Stimulated activated memory B cell treated with anti-CD40 and anti-IgM and Interleukin-4, amounts not matched to agents 10 μg/mL and 1 μg/mL and 100 μg/mL, for 72 hours (primary cell): ENCODE measurements at regions not wholly inside any gene's neighbourhood (a gene's known extent, or its start where the extent isn't known, plus 50 kb on each side); places are given as distances from the start of the nearest gene placed in this dataset.
A peak's percentile ranks its signal among the peaks of the same experiment; 100 is the strongest.
"Not testable (repeated sequence)": the region's sequence is repeated elsewhere in the genome, so short reads cannot be mapped to it uniquely, and the experiment has no call there.

Experiments used
- ATAC-seq: fragments of 150-1000 bp; cut with Tn5 transposase; 2 replicates; pipeline ENCODE4 v1.10.0; 2021
- H3K27ac Mint-ChIP-seq: one replicate; pipeline ENCODE4 v1.8.0; 2022; ENCODE audit warnings: mild to moderate bottlenecking, mixed read lengths
- H3K27me3 Mint-ChIP-seq: one replicate; pipeline ENCODE4 v1.8.0; 2022; ENCODE audit warnings: mixed read lengths
- H3K36me3 Mint-ChIP-seq: one replicate; pipeline ENCODE4 v1.8.0; 2022; ENCODE audit warnings: mixed read lengths
- H3K4me1 Mint-ChIP-seq: one replicate; pipeline ENCODE4 v1.8.0; 2022; ENCODE audit warnings: mixed read lengths
- H3K4me3 Mint-ChIP-seq: one replicate; pipeline ENCODE4 v1.8.0; 2022; ENCODE audit warnings: mild to moderate bottlenecking, moderate library complexity, mixed read lengths
- H3K9me3 Mint-ChIP-seq: one replicate; pipeline ENCODE4 v1.8.0; 2022; ENCODE audit warnings: mixed read lengths

- H3K4me1 Mint-ChIP-seq = peaks cover 20% of the 10 kb centered on the region
- H3K27ac Mint-ChIP-seq = no peak overlapping the region
- no peaks in the 10 kb centered on the region for H3K9me3 Mint-ChIP-seq
- H3K27me3 Mint-ChIP-seq = no peaks in the 10 kb centered on the region
- peaks cover 40% of the 10 kb centered on the region for H3K36me3 Mint-ChIP-seq
- no peak overlapping the region for H3K4me3 Mint-ChIP-seq
- ATAC-seq = no peak
Observed at GRCh38 chr5:18736051-18736398, 1101.8 kb downstream of the TAF11L14 start.

GRCh38 chr5:18736736-18737135, 1102.5 kb downstream of the TAF11L14 start:
- ATAC-seq, H3K4me3 Mint-ChIP-seq, H3K27me3 Mint-ChIP-seq, H3K9me3 Mint-ChIP-seq: not testable (repeated sequence)
- Mint-ChIP-seq H3K36me3 (peaks cover 36% of the 10 kb centered on the region), H3K27ac (peak overlapping the region; percentile 46), H3K4me1 (peaks cover 27% of the 10 kb centered on the region)

GRCh38 chr5:18740301-18740700, 1106.0 kb downstream of the TAF11L14 start:
- H3K4me1 Mint-ChIP-seq = peaks cover 60% of the 10 kb centered on the region
- no peaks in the 10 kb centered on the region for H3K9me3 Mint-ChIP-seq
- no peak for ATAC-seq
- peak overlapping the region; percentile 28 for H3K4me3 Mint-ChIP-seq
- no peaks in the 10 kb centered on the region for H3K27me3 Mint-ChIP-seq
- H3K27ac Mint-ChIP-seq = no peak overlapping the region
- peaks cover 24% of the 10 kb centered on the region for H3K36me3 Mint-ChIP-seq

- no peak for ATAC-seq
- Mint-ChIP-seq H3K4me3 (no peak overlapping the region), H3K27ac (peak overlapping the region; percentile 26), H3K4me1 (peaks cover 74% of the 10 kb centered on the region), H3K36me3 (peaks cover 14% of the 10 kb centered on the region), H3K27me3 (no peaks in the 10 kb centered on the region), H3K9me3 (no peaks in the 10 kb centered on the region)
Observed at GRCh38 chr5:18742830-18743229, 1108.6 kb downstream of the TAF11L14 start.

GRCh38 chr5:18744441-18744840, 1110.2 kb downstream of the TAF11L14 start:
- peaks cover 65% of the 10 kb centered on the region for H3K4me1 Mint-ChIP-seq
- H3K27ac Mint-ChIP-seq = peak overlapping the region; percentile 98
- peaks cover 6% of the 10 kb centered on the region for H3K36me3 Mint-ChIP-seq
- no peaks in the 10 kb centered on the region for H3K27me3 Mint-ChIP-seq
- H3K4me3 Mint-ChIP-seq = peak overlapping the region; percentile 90
- no peak for ATAC-seq
- no peaks in the 10 kb centered on the region for H3K9me3 Mint-ChIP-seq

GRCh38 chr5:18745042-18745987, 1111.1 kb downstream of the TAF11L14 start:
- Mint-ChIP-seq H3K36me3 (peaks cover 6% of the 10 kb centered on the region), H3K27ac (peak overlapping the region; percentile 98), H3K27me3 (no peaks in the 10 kb centered on the region), H3K4me1 (peaks cover 68% of the 10 kb centered on the region), H3K9me3 (no peaks in the 10 kb centered on the region), H3K4me3 (peak overlapping the region; percentile 90)
- peak; percentile 62 for ATAC-seq

- Mint-ChIP-seq H3K27ac (peak overlapping the region; percentile 98), H3K4me1 (peaks cover 61% of the 10 kb centered on the region), H3K36me3 (peaks cover 6% of the 10 kb centered on the region), H3K4me3 (peak overlapping the region; percentile 90), H3K27me3 (no peaks in the 10 kb centered on the region), H3K9me3 (no peaks in the 10 kb centered on the region)
- ATAC-seq = peak; percentile 90
Observed at GRCh38 chr5:18745988-18746615, 1111.8 kb downstream of the TAF11L14 start.

- H3K4me3 Mint-ChIP-seq = no peak overlapping the region
- H3K36me3 Mint-ChIP-seq = no peaks in the 10 kb centered on the region
- H3K27ac Mint-ChIP-seq = peak overlapping the region; percentile 12
- no peaks in the 10 kb centered on the region for H3K9me3 Mint-ChIP-seq
- peak; percentile 60 for ATAC-seq
- H3K4me1 Mint-ChIP-seq = peaks cover 34% of the 10 kb centered on the region
- H3K27me3 Mint-ChIP-seq = no peaks in the 10 kb centered on the region
Observed at GRCh38 chr5:18749763-18750162, 1115.5 kb downstream of the TAF11L14 start.

GRCh38 chr5:18752317-18752716, 1118.1 kb downstream of the TAF11L14 start:
- no peaks in the 10 kb centered on the region for H3K27me3 Mint-ChIP-seq
- no peaks in the 10 kb centered on the region for H3K36me3 Mint-ChIP-seq
- ATAC-seq = no peak
- peak overlapping the region; percentile 13 for H3K27ac Mint-ChIP-seq
- H3K4me3 Mint-ChIP-seq = no peak overlapping the region
- no peaks in the 10 kb centered on the region for H3K9me3 Mint-ChIP-seq
- peaks cover 17% of the 10 kb centered on the region for H3K4me1 Mint-ChIP-seq

GRCh38 chr5:18754201-18754600, 1119.9 kb downstream of the TAF11L14 start:
- no peaks in the 10 kb centered on the region for H3K9me3 Mint-ChIP-seq
- H3K4me3 Mint-ChIP-seq = no peak overlapping the region
- H3K36me3 Mint-ChIP-seq = no peaks in the 10 kb centered on the region
- H3K27me3 Mint-ChIP-seq = no peaks in the 10 kb centered on the region
- H3K4me1 Mint-ChIP-seq = peaks cover 14% of the 10 kb centered on the region
- no peak overlapping the region for H3K27ac Mint-ChIP-seq
- ATAC-seq = no peak

GRCh38 chr5:18761801-18762200, 1127.5 kb downstream of the TAF11L14 start:
- peaks cover 7% of the 10 kb centered on the region for H3K4me1 Mint-ChIP-seq
- H3K27ac Mint-ChIP-seq = no peak overlapping the region
- no peak overlapping the region for H3K4me3 Mint-ChIP-seq
- no peak for ATAC-seq
- no peaks in the 10 kb centered on the region for H3K9me3 Mint-ChIP-seq
- H3K27me3 Mint-ChIP-seq = no peaks in the 10 kb centered on the region
- no peaks in the 10 kb centered on the region for H3K36me3 Mint-ChIP-seq

GRCh38 chr5:18764161-18764560, 1129.9 kb downstream of the TAF11L14 start:
- Mint-ChIP-seq H3K36me3 (no peaks in the 10 kb centered on the region), H3K27me3 (no peaks in the 10 kb centered on the region), H3K27ac (no peak overlapping the region), H3K9me3 (no peaks in the 10 kb centered on the region), H3K4me1 (peaks cover 7% of the 10 kb centered on the region), H3K4me3 (no peak overlapping the region)
- ATAC-seq = no peak

- Mint-ChIP-seq H3K27me3 (no peaks in the 10 kb centered on the region), H3K4me1 (peaks cover 7% of the 10 kb centered on the region), H3K4me3 (no peak overlapping the region), H3K9me3 (no peaks in the 10 kb centered on the region), H3K36me3 (no peaks in the 10 kb centered on the region), H3K27ac (no peak overlapping the region)
- no peak for ATAC-seq
Observed at GRCh38 chr5:18765304-18765703, 1131.0 kb downstream of the TAF11L14 start.

- H3K9me3 Mint-ChIP-seq = no peaks in the 10 kb centered on the region
- no peak overlapping the region for H3K27ac Mint-ChIP-seq
- H3K4me3 Mint-ChIP-seq = no peak overlapping the region
- H3K36me3 Mint-ChIP-seq = no peaks in the 10 kb centered on the region
- no peaks in the 10 kb centered on the region for H3K4me1 Mint-ChIP-seq
- no peaks in the 10 kb centered on the region for H3K27me3 Mint-ChIP-seq
- no peak for ATAC-seq
Observed at GRCh38 chr5:18771097-18771610, 1136.9 kb downstream of the TAF11L14 start.

GRCh38 chr5:18772475-18772874, 1138.2 kb downstream of the TAF11L14 start:
- Mint-ChIP-seq H3K36me3 (no peaks in the 10 kb centered on the region), H3K4me3 (no peak overlapping the region), H3K27ac (no peak overlapping the region), H3K9me3 (no peaks in the 10 kb centered on the region), H3K27me3 (no peaks in the 10 kb centered on the region), H3K4me1 (no peaks in the 10 kb centered on the region)
- ATAC-seq = no peak

- Mint-ChIP-seq H3K4me1 (no peaks in the 10 kb centered on the region), H3K27me3 (no peaks in the 10 kb centered on the region), H3K9me3 (peaks cover 3% of the 10 kb centered on the region), H3K4me3 (no peak overlapping the region), H3K36me3 (no peaks in the 10 kb centered on the region), H3K27ac (no peak overlapping the region)
- no peak for ATAC-seq
Observed at GRCh38 chr5:18778225-18778624, 1144.0 kb downstream of the TAF11L14 start.
